Adrenal gland (tissue), 9 donors: ENCODE measurements at regions not wholly inside any gene's neighbourhood (a gene's known extent, or its start where the extent isn't known, plus 50 kb on each side); places are given as distances from the start of the nearest gene placed in this dataset.

ENCODE experiments used
- DNase-seq, 7 donors: peaks; one replicate each; pipeline ENCODE4 v3.0.0-alpha.2; 2019 to 2020
- H3K27ac ChIP-seq, 5 donors: fragments of 200-600 bp; sonication (generic) in 4 of 5; 1 replicate in 3 of 5; 2 replicates in 2 of 5; pipeline versions ENCODE4 v1.5.1 to v1.8.0; 2016 to 2020; ENCODE audit warnings: mild to moderate bottlenecking in 1 of 5
- H3K27me3 ChIP-seq: fragments of 200-600 bp; 2 replicates; pipeline ENCODE4 v1.8.0; 2021
- H3K36me3 ChIP-seq, 2 donors: fragments of 200-600 bp; replicated peaks in 1 of 2; 1 replicate in 1 of 2; 2 replicates in 1 of 2; pipeline versions ENCODE4 v1.5.1 to v1.8.0; 2018 to 2022
- H3K4me1 ChIP-seq, 2 donors: fragments of 200-600 bp; replicated peaks in 1 of 2; 1 replicate in 1 of 2; 2 replicates in 1 of 2; pipeline versions ENCODE4 v1.5.1 to v1.8.0; 2018 to 2021
- H3K4me3 ChIP-seq, 4 donors: fragments of 200-600 bp; sonication (generic) in 3 of 4; one replicate each; pipeline ENCODE4 v1.5.1; 2016 to 2018
- H3K9me3 ChIP-seq, 3 donors: fragments of 200-600 bp; sonication (generic) in 1 of 3; replicated peaks in 1 of 3; 1 replicate in 2 of 3; 2 replicates in 1 of 3; pipeline versions ENCODE4 v1.5.1 to v1.8.0; 2016 to 2021
- CTCF ChIP-seq, 6 experiments: fragments of 450-650 bp in 4 of 6; fragments of 200-600 bp in 2 of 6; sonication (generic) in 1 of 6; IDR thresholded peaks; 1 replicate in 5 of 6; 2 replicates in 1 of 6; pipeline versions ENCODE4 v1.5.1 to v1.8.0; 2016 to 2021; ENCODE audit warnings: antibody characterized with exemption in 6 of 6, mild to moderate bottlenecking in 2 of 6, moderate library complexity in 1 of 6
- POLR2A ChIP-seq, 2 donors: fragments of 450-650 bp; IDR thresholded peaks; one replicate each; pipeline ENCODE4 v1.6.1; 2017; ENCODE audit warnings: antibody characterized with exemption in 2 of 2, mild to moderate bottlenecking in 2 of 2, moderate library complexity in 1 of 2
- WGBS, 4 donors: extraction: QIAGEN DNeasy Blood & Tissue Kit in 2 of 4; methylation state at CpG; one replicate each; pipeline versions ENCODE4 v1.1.5 to v1.1.7; 2013 to 2017; 5-methylcytosine and 5-hydroxymethylcytosine counted together
- intact Hi-C, 2 donors: fragments of 100-400 bp; cut with DNase I; formaldehyde crosslinking; loops; one replicate each; pipeline versions ENCODE4 v1.14.1 to v1.15.0; 2022 to 2023
- donor health status: healthy with polysubstance abuse.
- donor health status: Bipolar disorder and iron deficiency.
- donor health status: DM: yes; HTN: yes; CAD: no.
- donor health status: DM: no; HTN: no; CAD: no.
- donor health status: DM: no; HTN: no; CAD: no.

- Histone ChIP-seq H3K4me1 (no peaks in the 10 kb centered on the region), H3K27me3 (no peaks in the 10 kb centered on the region), H3K9me3 (no peaks in the 10 kb centered on the region), H3K4me3 (no peak overlapping the region), H3K36me3 (no peaks in the 10 kb centered on the region), H3K27ac (no peak overlapping the region)
- TF ChIP-seq POLR2A (IDR thresholded peaks at IDR 0.05) (no peak), CTCF (IDR thresholded peaks at IDR 0.05) (no peak)
- no peak for DNase-seq
- intact Hi-C loops: no loop called here
Observed at GRCh38 chr5:117434254-117434653, 859.6 kb upstream of the SEMA6A start.

GRCh38 chr5:117433818-117434217, 859.2 kb upstream of the SEMA6A start:
- DNase-seq: no peak
- intact Hi-C loops: no loop called here
- H3K36me3 ChIP-seq: no peaks in the 10 kb centered on the region
- no peaks in the 10 kb centered on the region for H3K27me3 ChIP-seq
- no peaks in the 10 kb centered on the region for H3K9me3 ChIP-seq
- TF ChIP-seq POLR2A (IDR thresholded peaks at IDR 0.05) (no peak), CTCF (IDR thresholded peaks at IDR 0.05) (no peak)
- H3K4me3 ChIP-seq: no peak overlapping the region
- no peak overlapping the region for H3K27ac ChIP-seq
- 47 to 67% (median 58%) methylated on average over 1 of the region's 1 CpG for WGBS, 4 donors
- no peaks in the 10 kb centered on the region for H3K4me1 ChIP-seq

- no peaks in the 10 kb centered on the region for H3K9me3 ChIP-seq
- H3K27me3 ChIP-seq: no peaks in the 10 kb centered on the region
- no peaks in the 10 kb centered on the region for H3K36me3 ChIP-seq
- no peaks in the 10 kb centered on the region for H3K4me1 ChIP-seq
- no peak for DNase-seq
- TF ChIP-seq CTCF (IDR thresholded peaks at IDR 0.05): no peak
- no peak for TF ChIP-seq POLR2A (IDR thresholded peaks at IDR 0.05)
- intact Hi-C loops: no loop called here
- no peak overlapping the region for H3K4me3 ChIP-seq
- WGBS, 4 donors: 51 to 63% (median 57%) methylated on average over 3 of the region's 3 CpGs
- no peak overlapping the region for H3K27ac ChIP-seq
Observed at GRCh38 chr5:117431091-117431490, 856.5 kb upstream of the SEMA6A start.

GRCh38 chr5:117425163-117425562, 850.5 kb upstream of the SEMA6A start:
- Histone ChIP-seq H3K4me1 (no peaks in the 10 kb centered on the region), H3K27me3 (no peaks in the 10 kb centered on the region), H3K36me3 (no peaks in the 10 kb centered on the region), H3K9me3 (peaks cover 0 to 6% (median 0%) of the 10 kb centered on the region in 3 donors), H3K4me3 (no peak overlapping the region), H3K27ac (no peak overlapping the region)
- intact Hi-C loops: no loop called here
- 62 to 70% (median 67%) methylated on average over 3 of the region's 3 CpGs for WGBS, 4 donors
- no peak for DNase-seq
- no peak for TF ChIP-seq CTCF (IDR thresholded peaks at IDR 0.05)
- no peak for TF ChIP-seq POLR2A (IDR thresholded peaks at IDR 0.05)
